Tibial artery (tissue), 4 donors: ENCODE measurements at regions not wholly inside any gene's neighbourhood (a gene's known extent, or its start where the extent isn't known, plus 50 kb on each side); places are given as distances from the start of the nearest gene placed in this dataset.

Source experiments
- DNase-seq, 2 donors: peaks; one replicate each; pipeline ENCODE4 v3.0.0-alpha.2; 2019
- H3K27ac ChIP-seq, 2 donors: fragments of 200-600 bp; sonication (generic) in 1 of 2; 1 replicate in 1 of 2; 2 replicates in 1 of 2; pipeline ENCODE4 v1.5.1; 2018 to 2019; ENCODE audit warnings: mild to moderate bottlenecking in 1 of 2
- H3K27me3 ChIP-seq, 2 donors: fragments of 200-600 bp; sonication (generic) in 1 of 2; one replicate each; pipeline versions ENCODE4 v1.5.1 to v1.6.0; 2016 to 2019
- H3K36me3 ChIP-seq, 3 donors: fragments of 200-600 bp; sonication (generic) in 2 of 3; one replicate each; pipeline ENCODE4 v1.5.1; 2016 to 2019; ENCODE audit warnings: mild to moderate bottlenecking in 2 of 3
- H3K4me1 ChIP-seq, 4 donors: fragments of 200-600 bp; sonication (generic) in 2 of 4; 1 replicate in 3 of 4; 2 replicates in 1 of 4; pipeline ENCODE4 v1.5.1; 2016 to 2019
- H3K4me3 ChIP-seq, 2 donors: fragments of 200-600 bp; sonication (generic) in 1 of 2; 1 replicate in 1 of 2; 2 replicates in 1 of 2; pipeline ENCODE4 v1.5.1; 2018 to 2019; ENCODE audit warnings: mild to moderate bottlenecking in 2 of 2
- H3K9me3 ChIP-seq, 3 donors: fragments of 200-600 bp; sonication (generic) in 1 of 3; one replicate each; pipeline ENCODE4 v1.5.1; 2016 to 2019
- CTCF ChIP-seq, 2 experiments: fragments of 200-600 bp in 1 of 2; fragments of 450-650 bp in 1 of 2; IDR thresholded peaks; one replicate each; pipeline ENCODE4 v1.5.1; 2017 to 2019; ENCODE audit warnings: antibody characterized with exemption in 2 of 2, mild to moderate bottlenecking in 1 of 2, moderate library complexity in 1 of 2
- intact Hi-C: fragments of 100-400 bp; cut with DNase I; formaldehyde crosslinking; loops from one replicate; pipeline ENCODE4 v1.15.0; 2023; ENCODE audit warnings: low total_unique reads

GRCh38 chr9:16030528-16031185, 477.8 kb downstream of the CCDC171 start:
- H3K4me1 ChIP-seq = peaks cover 0 to 12% (median 0%) of the 10 kb centered on the region in 4 donors
- no peak for DNase-seq
- no peaks in the 10 kb centered on the region for H3K9me3 ChIP-seq
- intact Hi-C loops = no loop called here
- H3K27me3 ChIP-seq = no peaks in the 10 kb centered on the region
- no peaks in the 10 kb centered on the region for H3K36me3 ChIP-seq
- H3K27ac ChIP-seq = no peak overlapping the region
- TF ChIP-seq CTCF (IDR thresholded peaks at IDR 0.05) = no peak
- no peak overlapping the region for H3K4me3 ChIP-seq

GRCh38 chr9:16031486-16031885, 478.6 kb downstream of the CCDC171 start:
- no peaks in the 10 kb centered on the region for H3K27me3 ChIP-seq
- DNase-seq = no peak

DNA sequence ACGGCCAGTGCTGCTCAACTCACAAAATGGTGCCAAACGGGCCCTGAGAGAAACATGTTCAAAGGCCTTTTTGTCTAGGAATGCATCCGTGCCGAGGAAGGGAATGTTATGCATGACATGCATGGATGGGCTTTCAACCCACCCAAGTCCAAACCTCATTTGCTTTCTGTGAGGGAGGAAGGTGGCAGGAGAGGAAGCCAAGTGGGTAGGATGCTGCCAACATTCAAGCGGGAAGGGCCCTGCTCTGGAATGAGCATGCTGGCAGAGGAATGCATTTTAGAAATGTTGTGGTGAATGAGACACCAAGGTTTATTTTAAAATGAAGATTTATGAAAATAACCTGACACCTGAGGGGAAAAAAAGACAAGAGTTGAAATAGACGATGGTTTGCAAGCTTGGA, 479.1 kb downstream of the CCDC171 start:
- no peak overlapping the region for H3K27ac ChIP-seq
- no peaks in the 10 kb centered on the region for H3K9me3 ChIP-seq
- intact Hi-C loops = no loop called here
- no peak for TF ChIP-seq CTCF (IDR thresholded peaks at IDR 0.05)
- no peaks in the 10 kb centered on the region for H3K27me3 ChIP-seq
- peaks cover 0 to 12% (median 0%) of the 10 kb centered on the region in 4 donors for H3K4me1 ChIP-seq
- DNase-seq = no peak
- H3K4me3 ChIP-seq = no peak overlapping the region
- H3K36me3 ChIP-seq = no peaks in the 10 kb centered on the region

More at GRCh38 chr9:16031486-16031885, 478.6 kb downstream of the CCDC171 start:
- Histone ChIP-seq H3K9me3 (no peaks in the 10 kb centered on the region), H3K4me3 (no peak overlapping the region), H3K36me3 (no peaks in the 10 kb centered on the region), H3K4me1 (peaks cover 0 to 12% (median 0%) of the 10 kb centered on the region in 4 donors), H3K27ac (no peak overlapping the region)
- intact Hi-C loops = no loop called here
- TF ChIP-seq CTCF (IDR thresholded peaks at IDR 0.05) = no peak

DNA sequence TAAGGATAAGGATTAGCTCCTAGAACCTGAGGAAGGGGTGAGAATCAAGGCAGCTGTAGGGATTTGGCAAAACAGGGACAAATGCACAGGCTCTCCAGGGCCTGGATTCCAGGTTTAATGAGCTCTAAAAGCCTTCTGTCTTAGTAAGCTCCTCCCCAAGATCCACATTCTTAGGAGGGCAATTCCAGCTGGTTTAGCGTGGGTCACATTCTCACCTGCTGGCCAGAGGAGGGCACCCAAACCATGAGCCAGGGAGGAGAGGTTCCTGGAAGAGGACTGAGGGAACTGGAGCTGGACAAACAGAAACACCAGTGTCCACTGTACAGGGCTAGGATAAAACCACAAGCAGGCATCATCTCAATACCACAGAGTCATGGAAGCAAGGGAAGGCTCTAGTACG, 480.0 kb downstream of the CCDC171 start:
- Histone ChIP-seq H3K9me3 (no peaks in the 10 kb centered on the region), H3K4me1 (peaks cover 0 to 12% (median 0%) of the 10 kb centered on the region in 4 donors), H3K36me3 (no peaks in the 10 kb centered on the region), H3K27ac (no peak overlapping the region), H3K27me3 (no peaks in the 10 kb centered on the region), H3K4me3 (no peak overlapping the region)
- intact Hi-C loops = no loop called here
- no peak for TF ChIP-seq CTCF (IDR thresholded peaks at IDR 0.05)
- DNase-seq = no peak

DNA sequence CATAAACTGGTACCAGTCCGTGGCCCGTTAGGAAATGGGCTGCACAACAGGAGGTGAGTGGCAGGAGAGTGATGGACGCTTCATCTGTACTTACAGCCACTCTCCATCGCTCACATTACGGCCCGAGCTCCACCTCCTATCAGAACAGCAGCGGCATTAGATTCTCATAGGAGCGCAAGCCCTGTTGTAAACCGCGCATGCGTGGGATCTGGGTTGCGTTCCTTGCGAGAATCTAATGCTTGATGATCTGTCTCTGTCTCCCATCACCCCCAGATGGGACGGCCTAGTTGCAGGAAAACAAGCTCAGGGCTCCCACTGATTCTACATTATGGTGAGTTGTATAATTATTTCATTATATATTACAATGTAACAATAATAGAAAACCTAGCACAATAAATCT, 480.4 kb downstream of the CCDC171 start:
- no peaks in the 10 kb centered on the region for H3K36me3 ChIP-seq
- intact Hi-C loops = no loop called here
- H3K9me3 ChIP-seq = no peaks in the 10 kb centered on the region
- no peak for DNase-seq
- no peaks in the 10 kb centered on the region for H3K27me3 ChIP-seq
- no peak overlapping the region for H3K4me3 ChIP-seq
- H3K4me1 ChIP-seq = peaks cover 0 to 12% (median 0%) of the 10 kb centered on the region in 4 donors
- H3K27ac ChIP-seq = no peak overlapping the region
- TF ChIP-seq CTCF (IDR thresholded peaks at IDR 0.05) = no peak
